ENCODE measurements at regions not wholly inside any gene's neighbourhood (a gene's known extent, or its start where the extent isn't known, plus 50 kb on each side); places are given as distances from the start of the nearest gene placed in this dataset.
"Not testable (repeated sequence)": the region's sequence is repeated elsewhere in the genome, so short reads cannot be mapped to it uniquely, and the experiment has no call there.

DNA sequence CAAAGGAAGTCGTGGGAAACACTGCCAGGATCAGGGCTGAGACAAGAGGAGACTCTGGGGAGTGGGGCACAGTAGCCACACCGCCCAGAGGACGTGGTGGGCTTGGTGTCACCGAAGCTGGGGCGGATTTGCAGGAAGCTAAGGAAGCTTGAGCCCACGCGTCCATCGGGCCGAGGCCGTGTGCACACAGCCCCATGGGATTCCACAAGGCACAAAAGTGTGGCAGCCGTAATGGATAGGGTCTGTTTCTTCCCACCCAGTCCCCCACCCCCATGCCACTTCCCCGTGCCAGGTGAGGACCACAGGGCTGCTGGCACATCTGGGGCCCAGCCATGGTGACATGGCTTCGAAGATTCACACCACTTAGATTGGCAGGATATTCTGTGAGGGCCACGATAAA is 153.2 kb upstream of the SPACA7 start:
- DNase-seq (ENCODE audit: low spot score) = no peak

DNA sequence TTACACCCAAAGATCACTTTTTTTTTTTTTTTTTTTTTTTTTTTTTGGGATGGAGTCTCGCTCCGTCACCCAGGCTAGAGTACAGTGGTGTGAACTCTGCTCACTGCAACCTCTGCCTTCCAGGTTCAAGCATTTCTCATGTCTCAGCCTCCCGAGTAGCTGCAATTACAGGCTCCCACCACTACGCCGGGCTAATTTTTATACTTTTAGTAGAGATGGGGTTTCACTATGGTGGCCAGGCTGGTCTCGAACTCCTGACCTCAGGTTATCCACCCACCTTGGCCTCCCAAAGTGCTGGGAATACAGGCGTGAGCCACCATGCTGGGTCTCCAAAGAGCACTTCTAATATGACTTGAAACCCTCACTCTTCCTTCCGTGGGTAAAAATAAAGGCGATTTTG is 152.2 kb upstream of the SPACA7 start:
- DNase-seq (ENCODE audit: low spot score) = not testable (repeated sequence)

DNA sequence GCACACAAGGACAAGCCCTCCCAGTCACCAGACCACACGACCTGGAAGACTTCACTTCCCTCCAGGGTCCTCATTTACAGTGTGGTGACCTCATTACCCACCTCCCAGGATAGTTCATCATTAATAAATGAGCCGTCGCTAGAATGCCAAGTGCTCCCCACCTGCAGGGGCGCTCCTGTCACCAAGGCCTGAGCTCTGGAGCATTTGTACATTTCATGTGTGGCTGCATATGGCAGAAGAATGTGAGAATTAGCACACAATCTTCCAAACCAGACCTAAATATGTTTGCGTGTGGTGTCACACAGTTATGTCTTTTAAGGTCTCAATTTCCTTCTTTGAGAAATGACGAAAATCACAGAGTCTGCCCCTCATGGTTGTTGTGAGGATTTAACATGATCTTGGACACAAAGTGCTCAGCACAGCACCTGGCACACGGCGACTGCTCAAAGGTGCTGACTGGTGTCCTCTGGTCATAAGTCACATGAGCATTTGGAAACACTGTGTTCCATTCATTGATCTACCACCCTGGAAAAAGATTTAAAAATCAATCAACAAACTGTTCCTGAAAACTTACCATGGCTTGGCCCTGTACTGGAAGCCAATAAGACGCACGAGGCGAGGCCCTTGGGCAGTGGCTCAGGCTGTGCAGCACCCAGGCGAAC is 150.6 kb upstream of the SPACA7 start:
- DNase-seq (ENCODE audit: low spot score) = no peak

DNA sequence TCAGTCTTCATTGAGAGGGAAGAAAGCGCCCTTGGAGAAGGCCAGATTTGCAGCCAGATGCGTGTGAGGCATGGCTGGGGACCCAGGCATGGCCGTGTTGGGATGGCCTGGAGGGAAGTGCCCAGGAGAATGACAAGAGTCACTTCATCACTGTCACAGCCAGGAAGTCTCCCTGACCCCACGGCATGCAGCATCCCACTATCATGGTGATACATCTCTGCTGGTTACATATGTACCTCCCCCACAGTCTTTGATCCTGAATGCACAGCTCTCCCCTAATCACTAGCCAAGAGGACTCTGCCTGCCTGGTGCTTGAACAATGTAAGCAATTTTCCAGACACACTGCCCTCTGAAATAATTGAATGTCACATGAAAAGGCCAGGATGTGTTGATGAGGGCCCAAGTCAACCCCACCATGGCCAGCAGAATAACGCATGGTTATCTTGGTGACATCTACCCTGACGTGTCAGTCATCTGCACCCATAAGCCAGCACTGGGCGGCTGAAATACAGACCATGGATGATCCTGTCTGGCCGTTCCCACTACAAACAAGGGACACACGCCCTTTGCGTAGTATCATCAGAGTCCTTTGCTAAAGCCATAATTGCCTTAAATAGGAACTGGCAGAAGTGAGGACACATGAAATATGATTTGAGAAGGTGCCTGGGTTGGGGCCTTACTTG is 149.7 kb upstream of the SPACA7 start:
- DNase-seq (ENCODE audit: low spot score) = no peak

DNA sequence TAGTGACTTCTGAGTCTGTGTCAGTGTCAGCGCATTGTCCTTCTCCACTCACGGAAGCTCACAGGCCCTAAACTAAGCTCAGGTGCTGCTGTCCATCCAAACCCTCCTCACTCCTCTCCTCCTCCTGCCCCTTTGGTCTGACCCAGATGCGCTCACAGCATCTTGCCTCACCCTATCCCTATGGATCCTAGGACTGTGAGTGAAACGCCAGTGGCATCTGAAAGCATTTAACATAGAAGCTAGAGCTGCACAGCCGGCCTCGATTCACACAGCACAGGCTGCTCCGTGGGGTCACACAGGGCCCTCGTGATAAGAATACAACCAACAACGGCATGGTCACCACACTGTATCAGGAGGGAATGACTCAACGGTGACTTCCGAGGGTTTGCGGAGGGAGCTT is 149.1 kb upstream of the SPACA7 start:
- DNase-seq (ENCODE audit: low spot score) = no peak

DNA sequence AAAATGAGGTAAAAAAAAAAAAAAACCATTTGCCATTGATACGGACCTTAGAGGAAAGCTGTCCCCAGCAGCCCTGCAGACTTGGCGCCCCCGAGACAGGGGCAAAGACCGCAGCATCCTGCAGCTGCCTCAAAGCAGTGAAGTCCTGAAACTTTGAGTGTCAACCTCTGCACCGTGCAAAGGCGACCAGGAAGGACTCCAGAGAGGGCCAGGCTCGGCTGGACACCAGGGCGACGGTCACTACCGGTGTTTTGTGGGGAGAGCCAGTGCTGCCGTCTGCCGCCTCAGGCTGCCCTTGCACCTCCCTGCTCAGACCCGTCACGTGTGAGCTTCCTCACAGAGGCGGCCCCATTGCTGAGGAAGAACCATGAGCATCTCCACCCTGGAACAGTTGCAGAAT is 146.7 kb upstream of the SPACA7 start:
- no peak for DNase-seq (ENCODE audit: low spot score)

DNA sequence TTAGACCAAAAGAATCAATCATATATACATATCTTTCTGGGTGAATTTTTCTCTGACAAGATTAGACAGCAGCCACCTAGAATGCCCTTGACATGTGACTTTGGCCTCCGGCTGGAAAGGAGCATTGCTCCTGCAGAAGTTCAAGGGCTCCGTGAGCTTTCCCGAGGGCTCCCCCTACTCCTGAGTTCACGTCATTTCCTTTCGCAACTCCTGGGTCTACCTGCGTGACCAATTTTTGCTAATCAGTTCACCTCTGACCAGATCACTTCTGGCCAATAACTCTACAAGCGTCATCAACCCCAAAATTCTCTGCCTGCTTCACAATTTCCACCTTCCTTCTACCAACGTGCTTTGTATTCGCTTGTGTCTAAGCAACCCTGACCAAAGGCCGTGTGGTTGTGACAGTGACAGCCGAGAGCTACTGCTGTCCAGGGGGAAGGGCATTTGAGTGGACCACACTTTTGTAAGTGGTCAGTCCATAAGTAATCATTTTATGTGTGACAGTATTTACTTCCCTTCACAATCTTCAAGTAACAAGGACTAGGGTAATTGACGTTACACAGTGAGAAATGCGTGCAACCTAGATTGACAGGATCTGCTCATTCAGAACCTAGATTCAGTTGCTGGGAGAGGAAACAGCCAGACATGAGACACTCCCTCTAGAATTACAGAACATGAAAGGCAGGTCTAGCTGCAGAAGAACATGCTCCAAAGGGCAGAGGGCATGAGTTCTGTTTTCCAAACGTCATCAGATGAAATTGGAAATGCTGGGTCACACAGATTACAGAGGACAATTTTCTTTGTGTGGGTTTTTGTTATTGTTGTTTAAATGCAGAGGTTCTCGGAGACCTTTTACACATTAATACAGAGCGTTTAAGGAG is 145.9 kb upstream of the SPACA7 start:
- DNase-seq (ENCODE audit: low spot score) = no peak

DNA sequence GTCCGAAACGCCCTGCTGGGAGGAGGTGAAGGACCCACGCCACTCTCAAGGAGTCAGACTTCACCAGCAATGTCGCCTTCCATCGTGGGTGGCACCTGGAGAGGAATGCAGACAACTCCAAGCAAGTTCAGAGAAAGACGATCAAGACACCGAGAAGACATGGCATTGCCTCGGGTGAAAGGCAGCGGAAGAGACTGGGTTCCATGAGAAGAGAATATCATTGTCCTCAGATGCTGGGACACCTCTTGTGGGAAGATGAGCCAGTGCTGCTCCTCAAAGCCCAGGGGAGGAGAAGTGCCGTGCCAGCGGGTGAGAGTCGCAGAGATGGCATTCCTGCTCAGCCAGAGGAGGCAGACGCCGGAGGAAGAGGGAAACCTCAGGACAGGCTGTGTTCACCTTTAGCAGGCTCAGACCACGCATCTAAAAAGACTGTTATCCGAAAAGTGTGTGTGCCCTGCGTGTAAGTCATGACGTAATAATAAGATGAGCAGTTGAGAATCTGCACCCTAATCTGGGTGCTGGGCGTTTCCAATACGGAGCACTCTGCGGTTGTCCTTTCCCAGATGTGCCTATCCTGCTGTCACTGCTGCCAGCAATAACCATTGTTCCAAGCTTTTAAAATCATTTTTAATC is 144.6 kb upstream of the SPACA7 start:
- DNase-seq (ENCODE audit: low spot score) = no peak

DNA sequence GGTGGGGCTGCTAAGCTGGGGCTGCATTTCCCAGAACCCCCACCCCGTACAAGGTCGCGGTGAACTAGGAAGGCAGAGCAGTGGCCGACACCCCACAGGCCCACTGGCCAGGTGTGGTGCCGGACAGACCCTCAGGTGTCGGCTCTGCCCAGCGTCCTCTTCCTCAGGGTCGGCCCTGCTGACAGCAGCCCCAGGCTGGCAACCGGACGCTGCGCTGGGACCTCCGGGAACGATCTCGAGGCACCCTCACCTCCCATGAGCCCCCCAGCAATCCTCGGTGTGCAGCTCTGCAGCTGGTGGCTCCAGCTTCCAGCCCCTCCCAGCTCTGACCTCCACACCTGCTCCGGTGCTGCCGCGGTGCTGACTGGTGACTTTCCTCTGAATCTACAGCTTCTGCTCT is 142.9 kb upstream of the SPACA7 start:
- no peak for DNase-seq (ENCODE audit: low spot score)

DNA sequence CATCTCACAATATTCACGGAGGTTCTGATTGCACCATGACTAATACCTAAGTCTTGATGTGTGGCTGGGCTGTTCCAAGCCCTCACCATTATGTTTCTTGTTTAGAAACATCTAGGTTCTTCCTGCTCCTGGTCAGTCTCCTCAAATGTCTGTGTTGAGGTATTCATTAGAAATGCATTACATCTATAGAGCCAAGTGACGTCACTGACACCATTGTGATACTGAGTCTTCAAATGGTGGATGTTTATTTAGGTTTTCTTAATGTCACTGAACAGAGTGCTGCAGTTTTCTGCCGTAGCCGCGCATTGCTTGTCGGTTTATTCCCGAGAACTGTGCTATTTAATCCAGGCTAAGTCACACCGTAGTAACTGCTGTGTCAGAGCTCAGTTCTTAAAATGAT is 142.4 kb upstream of the SPACA7 start:
- no peak for DNase-seq (ENCODE audit: low spot score)

DNA sequence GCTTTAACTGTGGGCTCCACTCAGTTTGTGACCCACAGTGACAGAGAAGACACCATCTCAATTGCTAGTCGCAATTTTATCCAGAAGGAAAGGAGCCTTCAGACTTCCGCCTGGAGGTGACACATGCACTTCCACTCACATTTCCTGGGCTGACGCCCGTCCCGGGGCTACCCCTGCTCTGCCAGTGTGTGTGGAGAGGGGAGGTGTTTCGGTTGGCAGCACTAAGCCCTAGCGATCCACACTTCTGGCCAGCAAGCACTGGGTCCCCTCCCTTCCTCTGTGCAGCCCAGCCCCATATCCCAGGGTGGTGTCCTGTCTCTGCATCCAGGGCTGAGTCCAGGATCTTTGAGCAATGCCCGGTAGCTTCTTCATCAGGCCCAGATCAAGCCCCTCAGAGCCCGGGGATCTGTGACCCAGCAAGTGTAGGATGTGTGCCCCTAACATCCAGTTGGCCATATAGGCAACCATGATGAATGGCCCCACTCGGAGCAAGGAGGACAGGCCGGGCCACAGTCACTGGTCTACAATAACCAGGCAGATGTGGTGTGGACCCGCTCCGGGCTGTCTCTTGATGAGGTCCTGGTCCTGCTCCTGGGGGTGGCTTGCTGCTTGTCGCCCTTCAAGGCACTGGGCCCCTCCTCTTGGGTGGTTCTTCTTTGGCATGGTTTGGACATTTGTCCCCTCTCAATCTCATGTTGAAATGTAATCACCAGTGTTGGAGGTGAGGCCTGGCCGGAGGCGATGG is 141.9 kb upstream of the SPACA7 start:
- no peak for DNase-seq (ENCODE audit: low spot score)

DNA sequence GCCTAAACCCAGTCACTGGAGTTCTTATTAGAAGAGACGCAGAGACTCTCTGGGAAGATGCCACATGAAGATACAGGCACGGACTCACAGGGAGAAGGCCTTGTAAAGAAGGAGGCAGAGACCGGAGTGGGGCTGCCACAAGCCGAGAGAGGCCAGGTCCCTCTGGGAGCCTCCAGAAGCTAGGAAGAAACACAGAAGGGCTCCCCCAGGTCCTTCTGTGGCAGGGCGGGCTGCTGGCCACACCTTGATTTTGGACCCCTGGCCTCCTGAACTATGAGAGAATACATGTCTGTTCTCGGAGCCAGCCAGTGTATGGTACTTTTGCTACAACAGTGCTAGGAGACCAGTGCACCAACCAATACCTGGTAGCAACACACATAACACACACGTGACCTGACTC is 140.1 kb upstream of the SPACA7 start:
- no peak for DNase-seq (ENCODE audit: low spot score)

DNA sequence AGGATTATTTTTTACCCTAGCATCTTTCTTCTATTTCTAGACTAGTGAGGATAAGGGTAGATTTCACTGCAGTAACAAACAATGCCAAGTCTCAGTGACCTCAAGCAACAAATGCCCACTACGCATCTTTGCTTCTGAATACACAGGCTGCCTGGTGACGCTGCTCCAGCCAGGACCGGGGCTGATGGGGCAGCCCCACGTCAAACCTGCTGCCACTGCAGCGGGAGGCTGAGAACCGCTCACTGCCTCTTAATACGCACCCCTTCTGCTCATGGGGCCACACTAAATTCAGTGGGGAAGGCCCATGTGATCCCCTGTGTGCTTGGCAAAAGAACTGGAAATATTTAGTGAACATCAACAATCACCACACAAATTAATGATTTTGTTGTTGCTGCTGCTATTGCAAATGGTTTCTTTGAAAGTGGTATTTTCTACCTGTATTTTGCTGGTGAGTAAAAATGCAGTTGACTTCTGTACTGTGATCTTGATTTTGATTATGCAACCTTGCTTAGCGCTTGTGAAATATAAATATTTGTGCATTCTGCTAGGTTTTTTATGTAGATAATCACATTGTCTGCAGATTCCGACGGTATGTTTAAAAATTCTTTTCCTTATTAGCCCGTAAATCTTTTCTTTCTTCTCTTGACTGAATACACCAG is 139.5 kb upstream of the SPACA7 start:
- DNase-seq (ENCODE audit: low spot score) = no peak

DNA sequence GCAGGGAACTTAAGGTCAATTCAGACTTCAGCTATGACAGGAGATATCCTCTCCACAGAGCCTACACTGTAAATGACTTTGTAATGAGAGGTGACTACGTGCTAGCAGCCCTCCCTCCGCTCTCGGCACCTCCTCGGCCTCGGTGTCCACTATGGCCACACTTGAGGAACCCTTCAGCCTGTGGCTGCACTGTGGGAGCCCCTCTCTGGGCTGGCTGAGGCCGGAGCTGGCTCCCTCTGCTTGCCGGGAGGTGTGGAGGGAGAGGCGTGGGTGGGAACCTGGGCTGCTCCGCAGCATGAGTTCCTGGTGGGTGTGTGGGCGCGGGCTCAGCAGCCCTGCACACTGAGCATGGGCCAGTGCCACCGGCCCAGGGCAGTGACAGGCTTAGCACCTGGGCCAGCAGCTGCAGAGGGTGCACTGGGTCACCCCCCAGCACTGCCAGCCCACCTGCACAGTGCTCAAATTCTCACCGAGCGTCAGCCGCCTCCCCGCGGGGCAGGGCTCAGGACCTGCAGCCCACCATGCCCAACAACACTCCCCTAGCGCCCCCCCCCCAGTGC is 137.6 kb upstream of the SPACA7 start:
- DNase-seq (ENCODE audit: low spot score) = no peak

DNA sequence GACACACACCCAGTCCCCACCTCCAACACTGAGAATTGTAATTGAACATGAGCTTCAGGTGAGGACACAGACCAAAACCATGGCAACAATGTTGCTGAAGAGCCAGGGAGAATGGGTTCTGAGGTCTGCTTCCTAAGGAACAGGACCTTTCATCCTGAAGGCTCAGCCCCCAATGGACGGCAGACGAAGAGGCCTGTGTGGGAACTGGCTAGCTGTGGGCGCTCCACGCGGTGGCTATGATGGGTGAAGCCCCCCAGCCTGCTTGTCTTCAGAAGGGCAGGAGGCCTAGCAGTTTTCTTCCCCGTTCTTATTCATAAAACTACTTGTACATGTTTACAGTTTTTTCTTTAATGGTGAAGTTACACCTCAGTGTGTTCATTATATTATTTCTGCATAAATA is 136.1 kb upstream of the SPACA7 start:
- no peak for DNase-seq (ENCODE audit: low spot score)

DNA sequence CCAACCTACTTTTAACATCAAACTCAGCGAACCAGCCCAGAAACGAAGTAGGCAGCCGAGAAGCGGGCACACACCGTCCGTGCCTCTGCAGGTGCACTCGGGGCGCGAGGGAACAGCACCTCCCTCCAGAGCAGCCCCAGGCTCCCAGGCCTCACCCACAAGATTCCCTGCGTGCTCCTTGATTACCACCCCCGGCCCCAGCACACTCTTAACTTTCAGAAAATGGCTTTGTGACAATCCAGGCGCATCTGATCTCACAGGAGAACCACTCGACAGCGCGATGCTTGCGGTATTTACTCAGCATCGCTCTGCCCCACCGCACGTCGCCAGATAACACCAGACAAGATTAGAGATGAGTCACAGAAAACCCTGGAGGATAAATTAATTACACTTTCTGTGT is 134.9 kb upstream of the SPACA7 start:
- no peak for DNase-seq (ENCODE audit: low spot score)

DNA sequence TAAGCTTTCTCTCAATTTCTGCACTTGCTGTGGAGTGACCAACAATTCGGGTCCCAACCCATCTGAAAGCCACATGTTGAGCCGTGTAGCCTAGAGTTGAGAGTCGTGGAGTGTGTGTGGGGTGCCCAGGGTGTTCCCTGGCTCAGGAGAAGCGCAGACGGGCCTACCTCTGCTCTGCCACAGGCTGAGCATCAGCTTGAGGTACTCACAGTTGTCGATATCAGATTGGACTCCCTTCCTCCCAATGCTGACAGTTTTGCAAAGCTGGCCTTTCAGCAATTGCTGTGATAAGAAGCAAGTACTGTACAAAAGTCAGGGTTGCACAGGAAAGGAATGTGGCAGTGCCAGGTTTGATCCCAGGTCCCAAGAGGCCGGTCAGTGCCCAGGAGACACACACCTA is 133.4 kb upstream of the SPACA7 start:
- DNase-seq (ENCODE audit: low spot score) = no peak

DNA sequence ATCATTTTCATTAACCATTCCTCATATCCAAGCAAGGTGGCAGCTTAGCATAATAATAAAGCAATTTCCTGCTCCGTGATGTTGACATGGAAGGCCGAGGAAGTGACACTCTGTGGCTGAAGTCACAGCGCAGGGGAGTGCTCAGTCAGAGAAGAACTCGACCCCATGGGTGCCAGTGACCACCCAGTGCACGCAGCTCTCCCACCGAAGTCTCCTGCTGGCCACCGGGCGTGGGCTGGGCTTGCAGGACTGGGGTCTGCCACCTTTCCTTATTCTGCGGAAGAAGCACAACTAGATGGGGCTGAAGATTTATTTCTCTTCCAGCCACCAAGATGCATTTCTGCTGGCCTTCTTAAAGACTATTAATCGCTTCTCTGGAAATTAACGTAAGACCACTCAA is 132.1 kb upstream of the SPACA7 start:
- no peak for DNase-seq (ENCODE audit: low spot score)

DNA sequence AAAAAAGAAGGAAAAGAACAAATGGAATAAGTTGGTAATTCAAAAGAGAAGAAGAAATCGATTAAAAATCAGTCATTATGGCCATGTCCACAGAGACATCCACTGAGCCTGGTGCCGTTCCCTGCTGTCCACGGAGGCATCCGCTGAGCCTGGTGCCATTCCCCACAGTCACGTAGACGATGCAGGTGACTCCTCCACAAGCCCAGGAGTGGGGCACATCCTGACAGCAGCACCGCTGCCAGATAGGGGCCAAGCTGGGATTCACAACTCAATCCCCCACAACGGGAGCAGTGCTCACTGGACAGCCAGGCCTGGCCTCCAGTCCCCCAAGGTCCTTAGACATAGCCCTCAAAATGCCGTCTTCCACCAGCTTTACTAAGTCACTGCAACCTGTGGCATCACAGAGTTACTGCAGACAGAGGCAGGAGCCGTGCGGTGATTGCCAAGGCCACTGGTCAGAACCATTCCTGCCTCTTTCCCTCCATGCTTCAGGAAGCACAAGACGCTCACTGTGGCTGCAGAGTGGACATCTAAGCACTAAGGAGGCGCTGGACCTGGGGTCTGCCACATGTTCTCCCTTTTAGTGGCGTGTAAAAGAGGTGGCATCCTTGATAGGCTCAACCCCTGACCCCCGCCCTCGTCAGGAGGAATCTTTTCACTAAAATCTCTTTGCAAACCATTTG is 131.5 kb upstream of the SPACA7 start:
- no peak for DNase-seq (ENCODE audit: low spot score)

DNA sequence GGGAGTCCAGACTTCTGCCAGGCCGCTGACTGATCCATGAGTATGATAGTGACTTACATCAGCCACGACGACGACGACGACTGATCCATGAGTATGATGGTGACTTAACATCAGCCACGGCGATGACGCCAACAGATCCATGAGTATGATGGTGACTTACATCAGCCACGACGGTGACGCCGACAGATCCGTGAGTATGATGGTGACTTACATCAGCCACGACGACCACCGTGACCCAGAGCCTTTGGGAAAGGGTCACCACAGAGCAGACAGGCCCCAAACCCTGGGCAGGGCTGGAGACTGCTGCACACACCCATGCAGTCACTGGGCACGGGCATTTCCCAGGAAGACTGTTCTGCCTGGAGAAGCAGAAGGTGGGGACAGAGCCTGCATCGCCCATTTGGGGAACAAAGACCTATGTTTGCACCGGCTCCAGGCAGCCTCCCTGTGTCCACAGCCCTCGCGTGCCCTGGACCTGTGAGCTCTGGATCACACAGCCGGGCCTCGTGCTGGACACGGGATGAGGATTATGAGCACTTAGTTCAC is 130.9 kb upstream of the SPACA7 start:
- DNase-seq (ENCODE audit: low spot score) = no peak

Data from HuH-7 (cell line).